Activated T-helper 2 cell treated with anti-CD3 and anti-CD28 coated beads, Interferon-gamma antibody, Interleukin-2, Interleukin-4, amounts not matched to agents 10 μg/mL and 5 μg/mL and 100 μg/mL, durations not matched to agents 14 hours and 24 hours and 36 hours (primary cell): ENCODE measurements at regions not wholly inside any gene's neighbourhood (a gene's known extent, or its start where the extent isn't known, plus 50 kb on each side); places are given as distances from the start of the nearest gene placed in this dataset.

Experiments used
- DNase-seq: peaks from one replicate; pipeline ENCODE4 v3.0.0; 2021; ENCODE audit warnings: low spot score
- H3K27ac Mint-ChIP-seq: one replicate; pipeline ENCODE4 v1.8.0; 2021; ENCODE audit warnings: mixed read lengths
- H3K27me3 Mint-ChIP-seq: one replicate; pipeline ENCODE4 v1.8.0; 2021; ENCODE audit warnings: low read depth, mixed read lengths
- H3K36me3 Mint-ChIP-seq: one replicate; pipeline ENCODE4 v1.8.0; 2021; ENCODE audit warnings: low read depth, mixed read lengths
- H3K4me1 Mint-ChIP-seq: one replicate; pipeline ENCODE4 v1.8.0; 2021; ENCODE audit warnings: low read depth, mixed read lengths
- H3K4me3 Mint-ChIP-seq: one replicate; pipeline ENCODE4 v1.8.0; 2021; ENCODE audit warnings: low read depth, mild to moderate bottlenecking, moderate library complexity, mixed read lengths
- H3K9me3 Mint-ChIP-seq: one replicate; pipeline ENCODE4 v1.8.0; 2021; ENCODE audit warnings: mixed read lengths
- intact Hi-C: fragments of 100-400 bp; cut with micrococcal nuclease; formaldehyde crosslinking; loops from one replicate; pipeline ENCODE4 v1.15.1; 2023

DNA sequence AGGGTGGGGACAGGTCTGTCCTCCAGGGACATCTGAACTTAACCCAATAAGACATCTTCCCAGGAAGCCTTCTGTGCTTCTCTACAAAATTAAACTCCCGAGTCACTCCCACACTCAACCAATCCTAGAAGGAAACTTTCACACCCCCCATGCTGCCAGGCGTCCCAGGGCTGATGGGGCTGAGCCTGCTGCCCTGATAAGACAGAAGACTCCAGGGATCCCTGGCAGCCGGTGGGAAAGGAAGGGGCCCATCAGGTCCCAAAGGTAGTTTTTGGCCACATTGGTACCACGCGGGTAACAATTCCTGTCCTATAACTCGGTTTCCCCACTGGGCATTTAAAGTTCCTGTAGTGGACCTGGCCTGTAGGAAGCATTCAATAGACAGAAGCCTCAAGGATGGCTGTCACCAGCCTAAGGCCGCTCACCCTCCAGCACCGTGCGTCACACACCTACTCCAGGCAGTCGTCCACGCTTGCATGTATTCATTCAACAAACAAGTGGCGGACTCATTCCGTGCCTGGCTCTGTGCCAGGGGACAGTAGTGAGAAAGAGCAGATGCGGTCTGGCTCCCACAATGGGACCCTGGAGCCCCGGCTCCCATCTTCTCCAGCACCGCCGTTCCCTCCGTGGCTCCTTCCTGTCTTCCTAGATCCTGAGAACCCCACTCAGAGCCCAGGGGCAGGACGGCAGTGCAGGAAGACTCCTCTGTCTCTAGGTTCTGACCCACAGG lies 465.2 kb downstream of the NPHP4 start:
- peaks cover 3% of the 10 kb centered on the region for H3K27me3 Mint-ChIP-seq
- H3K9me3 Mint-ChIP-seq, result no peaks in the 10 kb centered on the region
- H3K27ac Mint-ChIP-seq, result no peak overlapping the region
- H3K4me3 Mint-ChIP-seq, result no peak overlapping the region
- no peak for DNase-seq
- H3K36me3 Mint-ChIP-seq, result no peaks in the 10 kb centered on the region
- intact Hi-C loops, result no loop called here
- H3K4me1 Mint-ChIP-seq, result no peaks in the 10 kb centered on the region

DNA sequence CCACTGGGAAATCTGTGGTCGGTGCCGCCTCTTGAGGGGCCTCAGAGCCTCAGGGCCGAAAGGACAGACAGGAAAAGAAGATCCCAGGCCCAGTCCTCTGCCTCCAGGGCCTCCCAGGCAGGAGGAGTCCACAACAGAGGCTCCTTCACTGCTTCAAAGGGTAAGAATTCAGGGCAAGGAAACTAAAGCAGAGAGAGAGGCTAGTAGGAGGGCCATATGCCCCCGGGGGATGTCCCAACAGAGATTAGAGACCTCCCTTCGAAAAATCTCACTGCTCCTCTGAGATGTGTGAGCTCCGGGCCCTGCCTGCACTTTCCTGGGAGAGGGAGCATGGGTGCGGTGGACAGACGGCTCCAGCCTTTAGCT lies 465.9 kb downstream of the NPHP4 start:
- Mint-ChIP-seq H3K27ac (no peak overlapping the region), H3K9me3 (no peaks in the 10 kb centered on the region), H3K27me3 (peaks cover 3% of the 10 kb centered on the region), H3K36me3 (no peaks in the 10 kb centered on the region), H3K4me1 (no peaks in the 10 kb centered on the region), H3K4me3 (no peak overlapping the region)
- intact Hi-C loops, result no loop called here
- DNase-seq, result no peak

DNA sequence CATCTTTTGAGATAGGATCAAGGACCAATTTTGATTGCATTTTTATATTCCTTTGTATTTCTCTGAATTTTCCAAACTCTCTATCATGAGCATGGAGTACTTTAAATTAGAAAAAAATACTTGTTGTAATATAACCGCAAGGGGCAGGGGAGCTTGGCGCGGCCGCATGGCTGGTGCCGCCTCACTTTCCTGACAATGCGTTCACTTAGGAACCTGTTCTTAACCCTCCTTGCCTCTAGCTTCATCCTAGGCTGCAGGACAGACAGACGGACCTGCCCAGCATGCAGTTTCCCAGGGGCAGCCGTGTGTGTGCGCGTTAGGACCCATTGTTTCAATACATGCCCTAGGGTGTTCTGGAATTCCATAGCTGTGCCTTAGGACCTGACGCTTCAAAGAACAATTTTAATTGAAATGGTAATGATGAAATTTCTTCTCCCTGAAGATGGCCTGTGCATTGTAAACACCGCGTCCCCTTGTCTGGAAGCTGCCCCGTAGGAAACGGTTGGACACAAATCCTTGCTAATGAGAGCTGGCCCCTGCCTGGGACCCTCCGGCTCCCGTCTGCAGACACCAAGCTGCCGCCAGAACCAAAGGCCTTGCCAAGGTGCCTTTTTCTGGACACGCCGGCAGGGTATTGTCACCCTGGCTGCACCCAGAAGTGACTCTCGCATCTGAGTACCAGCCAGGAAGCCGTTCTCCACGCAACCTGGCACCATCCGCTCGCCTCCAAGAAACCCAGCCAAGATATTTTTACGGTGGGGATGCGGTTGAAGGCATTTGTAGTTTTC lies 466.4 kb downstream of the NPHP4 start:
- DNase-seq, result no peak
- intact Hi-C loops, result no loop called here
- no peaks in the 10 kb centered on the region for H3K36me3 Mint-ChIP-seq
- H3K4me1 Mint-ChIP-seq, result no peaks in the 10 kb centered on the region
- H3K27ac Mint-ChIP-seq, result no peak overlapping the region
- peaks cover 3% of the 10 kb centered on the region for H3K27me3 Mint-ChIP-seq
- no peak overlapping the region for H3K4me3 Mint-ChIP-seq
- H3K9me3 Mint-ChIP-seq, result no peaks in the 10 kb centered on the region

- Mint-ChIP-seq H3K27me3 (peaks cover 3% of the 10 kb centered on the region), H3K4me3 (no peak overlapping the region), H3K27ac (no peak overlapping the region), H3K36me3 (no peaks in the 10 kb centered on the region), H3K9me3 (no peaks in the 10 kb centered on the region), H3K4me1 (no peaks in the 10 kb centered on the region)
- no peak for DNase-seq
- intact Hi-C loops, result no loop called here
Observed at GRCh38 chr1:5522531-5523145, 469.6 kb downstream of the NPHP4 start.

- no peak for DNase-seq
- H3K36me3 Mint-ChIP-seq, result no peaks in the 10 kb centered on the region
- H3K4me3 Mint-ChIP-seq, result no peak overlapping the region
- no peaks in the 10 kb centered on the region for H3K9me3 Mint-ChIP-seq
- intact Hi-C loops, result no loop called here
- H3K4me1 Mint-ChIP-seq, result no peaks in the 10 kb centered on the region
- peaks cover 3% of the 10 kb centered on the region for H3K27me3 Mint-ChIP-seq
- no peak overlapping the region for H3K27ac Mint-ChIP-seq
Observed at GRCh38 chr1:5519366-5520135, 472.7 kb downstream of the NPHP4 start.

- Mint-ChIP-seq H3K27me3 (no peaks in the 10 kb centered on the region), H3K27ac (no peak overlapping the region), H3K9me3 (no peaks in the 10 kb centered on the region), H3K36me3 (no peaks in the 10 kb centered on the region), H3K4me1 (no peaks in the 10 kb centered on the region), H3K4me3 (no peak overlapping the region)
- intact Hi-C loops, result no loop called here
- no peak for DNase-seq
Observed at GRCh38 chr1:5516756-5517155, 475.5 kb downstream of the NPHP4 start.

DNA sequence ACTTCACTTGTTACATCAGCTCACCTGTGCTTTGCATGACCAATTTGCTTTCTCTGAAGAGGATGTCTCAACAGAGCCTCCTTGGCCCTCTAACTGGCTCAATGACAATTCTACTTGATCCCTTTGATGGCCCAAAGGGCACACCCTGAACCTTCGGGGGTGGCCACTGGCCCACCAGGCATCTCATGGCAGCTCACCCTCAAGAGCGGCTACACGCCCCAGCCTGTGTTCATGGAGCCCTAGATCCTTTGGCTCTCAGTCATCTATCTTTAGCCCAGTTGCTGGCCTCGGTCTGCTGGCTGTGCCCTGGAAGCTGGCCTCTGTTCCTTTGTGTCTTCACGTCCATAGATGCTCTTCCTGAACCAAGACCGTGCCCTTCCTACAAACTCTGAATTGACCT lies 476.7 kb downstream of the NPHP4 start:
- H3K4me1 Mint-ChIP-seq, result no peaks in the 10 kb centered on the region
- no peak for DNase-seq
- no peaks in the 10 kb centered on the region for H3K27me3 Mint-ChIP-seq
- H3K9me3 Mint-ChIP-seq, result no peaks in the 10 kb centered on the region
- H3K4me3 Mint-ChIP-seq, result no peak overlapping the region
- H3K36me3 Mint-ChIP-seq, result no peaks in the 10 kb centered on the region
- no peak overlapping the region for H3K27ac Mint-ChIP-seq
- intact Hi-C loops, result no loop called here

DNA sequence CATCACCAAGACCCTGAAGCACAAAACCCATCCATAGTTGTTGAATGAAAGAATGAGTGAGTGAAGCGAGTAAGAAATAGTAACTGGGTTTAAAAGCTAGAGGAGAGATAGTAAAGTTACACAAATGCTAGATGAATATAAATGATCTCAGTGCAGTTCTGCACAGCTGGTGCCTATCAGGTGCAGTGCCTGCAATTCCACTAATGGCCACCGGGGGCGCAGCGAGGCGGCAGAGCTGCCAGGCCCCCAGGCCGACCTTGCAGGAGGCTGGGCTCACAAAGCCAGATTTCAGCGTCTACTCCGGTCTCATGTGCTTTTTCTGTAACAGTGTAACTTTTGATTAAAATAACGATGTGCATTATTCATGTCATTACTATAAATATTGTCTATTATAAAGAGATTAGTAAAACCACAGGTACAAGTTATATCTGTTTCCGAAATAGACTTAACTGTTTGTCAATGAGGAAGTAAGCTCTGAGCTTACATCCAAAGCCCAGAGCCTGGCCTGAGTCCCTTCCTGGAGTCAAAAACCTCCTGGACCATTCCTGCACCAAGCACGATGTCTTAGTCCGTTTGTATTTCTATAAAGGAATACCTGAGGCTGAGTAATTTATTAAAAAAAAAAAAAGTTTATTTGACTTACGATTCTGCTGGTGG lies 477.6 kb downstream of the NPHP4 start:
- intact Hi-C loops, result loop anchor here (5.0 kb wide), 1 partner anchor 233 kb away; no protein-coding TSS in a partner anchor
- no peaks in the 10 kb centered on the region for H3K9me3 Mint-ChIP-seq
- H3K36me3 Mint-ChIP-seq, result no peaks in the 10 kb centered on the region
- peak; percentile 47 for DNase-seq
- no peaks in the 10 kb centered on the region for H3K27me3 Mint-ChIP-seq
- no peak overlapping the region for H3K4me3 Mint-ChIP-seq
- H3K4me1 Mint-ChIP-seq, result no peaks in the 10 kb centered on the region
- no peak overlapping the region for H3K27ac Mint-ChIP-seq

DNA sequence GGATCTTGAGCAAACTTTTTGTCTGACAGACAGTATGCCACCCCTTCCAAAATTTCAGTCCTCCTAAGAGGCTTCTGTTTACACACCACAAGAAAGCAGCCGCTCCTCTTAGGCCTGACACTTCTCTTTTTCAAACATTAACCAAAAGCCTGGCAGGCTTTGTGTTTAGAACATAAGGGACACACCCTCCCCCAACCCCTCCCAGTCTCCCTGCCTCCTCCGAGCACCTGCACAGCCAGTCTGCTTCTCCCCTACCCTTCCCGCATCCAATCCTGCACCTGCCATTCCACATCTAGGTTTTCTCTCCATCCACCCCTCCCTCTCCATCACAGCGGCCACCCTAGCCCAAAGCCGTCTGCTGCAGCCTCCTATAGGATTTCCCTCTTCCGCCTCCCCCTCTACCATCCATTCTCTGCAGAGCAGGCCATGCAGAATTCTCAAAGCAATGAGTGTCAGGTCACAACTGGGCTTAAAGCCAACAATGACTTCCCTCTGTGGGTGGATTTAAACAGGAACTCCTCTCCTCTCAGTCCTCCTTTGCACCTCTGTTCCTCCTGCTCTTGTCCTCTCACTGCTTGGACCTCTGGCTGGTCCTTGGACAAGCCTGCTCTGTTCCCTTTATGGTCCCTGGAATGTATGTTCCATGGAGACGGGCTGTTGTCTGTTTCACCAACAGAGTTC lies 478.2 kb downstream of the NPHP4 start:
- H3K4me3 Mint-ChIP-seq, result no peak overlapping the region
- no peaks in the 10 kb centered on the region for H3K9me3 Mint-ChIP-seq
- DNase-seq, result no peak
- H3K4me1 Mint-ChIP-seq, result no peaks in the 10 kb centered on the region
- no peaks in the 10 kb centered on the region for H3K27me3 Mint-ChIP-seq
- intact Hi-C loops, result loop anchor here (5.0 kb wide), 1 partner anchor 233 kb away; no protein-coding TSS in a partner anchor
- no peak overlapping the region for H3K27ac Mint-ChIP-seq
- no peaks in the 10 kb centered on the region for H3K36me3 Mint-ChIP-seq

GRCh38 chr1:5513179-5513578 lies 479.0 kb downstream of the NPHP4 start:
- Mint-ChIP-seq H3K4me3 (no peak overlapping the region), H3K27ac (no peak overlapping the region), H3K4me1 (no peaks in the 10 kb centered on the region), H3K36me3 (no peaks in the 10 kb centered on the region), H3K27me3 (no peaks in the 10 kb centered on the region), H3K9me3 (no peaks in the 10 kb centered on the region)
- no peak for DNase-seq
- intact Hi-C loops, result loop anchor here (5.0 kb wide), 1 partner anchor 234 kb away; no protein-coding TSS in a partner anchor

GRCh38 chr1:5511381-5512097 lies 480.7 kb downstream of the NPHP4 start:
- H3K36me3 Mint-ChIP-seq, result no peaks in the 10 kb centered on the region
- no peak for DNase-seq
- no peak overlapping the region for H3K4me3 Mint-ChIP-seq
- H3K27ac Mint-ChIP-seq, result no peak overlapping the region
- H3K9me3 Mint-ChIP-seq, result no peaks in the 10 kb centered on the region
- intact Hi-C loops, result loop anchor here (2.0 to 5.0 kb wide), 2 partner anchors 236 to 463 kb away; no protein-coding TSS in a partner anchor
- H3K27me3 Mint-ChIP-seq, result no peaks in the 10 kb centered on the region
- H3K4me1 Mint-ChIP-seq, result no peaks in the 10 kb centered on the region
